Activated CD4-positive, alpha-beta T cell treated with anti-CD3 and anti-CD28 coated beads for 4 hours (primary cell): ENCODE measurements at regions not wholly inside any gene's neighbourhood (a gene's known extent, or its start where the extent isn't known, plus 50 kb on each side); places are given as distances from the start of the nearest gene placed in this dataset.
"Not testable (repeated sequence)": the region's sequence is repeated elsewhere in the genome, so short reads cannot be mapped to it uniquely, and the experiment has no call there.

Experiments
- DNase-seq, 2 donors: peaks; one replicate each; pipeline ENCODE4 v3.0.0-alpha.2; 2020

DNA sequence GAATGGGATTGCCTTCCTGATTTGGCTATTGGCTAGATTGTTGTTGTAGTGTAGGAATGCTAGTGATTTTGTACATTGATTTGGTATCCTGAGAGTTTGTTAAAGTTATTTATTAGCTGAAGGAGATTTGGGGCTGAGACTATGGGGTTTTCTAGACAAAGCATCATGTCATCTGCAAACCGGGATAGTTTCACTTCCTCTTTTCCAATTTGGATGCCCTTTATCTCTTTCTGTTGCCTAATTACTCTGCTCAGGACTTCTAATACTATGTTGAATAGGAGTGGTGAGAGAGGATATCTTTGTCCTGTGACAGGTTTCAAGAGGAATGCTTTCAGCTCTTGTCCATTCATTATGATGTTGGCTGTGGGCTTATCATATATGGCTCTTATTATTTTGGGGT lies 265.7 kb upstream of the MGAT4C start:
- no peak for DNase-seq

DNA sequence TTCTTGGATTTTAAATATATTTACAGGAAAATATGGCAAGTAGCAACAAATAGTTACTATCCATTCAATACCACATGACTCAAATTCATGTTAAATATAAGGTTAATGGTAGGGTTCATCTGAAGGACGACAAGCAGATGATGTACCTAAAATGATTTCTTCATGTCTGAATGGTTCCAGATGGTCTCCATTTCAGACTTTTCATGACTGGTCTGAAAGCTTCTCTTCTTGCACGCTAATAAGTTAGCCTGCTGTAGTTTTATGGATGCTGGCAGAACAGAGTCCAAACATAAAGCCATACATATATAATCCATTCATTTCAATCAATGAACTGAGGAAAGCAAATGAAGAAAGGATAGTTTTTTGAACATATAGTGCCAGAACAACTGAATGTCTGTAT lies 257.0 kb upstream of the MGAT4C start:
- DNase-seq, result no peak

DNA sequence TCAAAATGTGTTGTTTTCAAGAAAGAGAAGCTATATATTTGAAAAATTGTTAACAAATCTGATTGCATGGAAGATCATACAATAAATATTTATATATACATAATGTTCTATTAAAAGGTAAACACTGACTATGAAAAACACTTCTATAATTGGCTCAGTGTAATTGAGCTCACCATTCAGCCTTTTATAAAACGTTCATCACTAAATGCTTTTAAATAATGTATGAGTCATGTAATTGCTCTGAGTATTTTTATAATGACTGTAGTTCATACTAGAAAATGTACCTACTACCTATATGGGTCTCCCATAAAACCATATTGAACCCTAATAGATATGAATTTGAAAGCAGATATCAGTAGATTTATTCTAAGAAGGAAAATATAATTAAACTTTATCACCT lies 240.4 kb upstream of the MGAT4C start:
- no peak for DNase-seq

DNA sequence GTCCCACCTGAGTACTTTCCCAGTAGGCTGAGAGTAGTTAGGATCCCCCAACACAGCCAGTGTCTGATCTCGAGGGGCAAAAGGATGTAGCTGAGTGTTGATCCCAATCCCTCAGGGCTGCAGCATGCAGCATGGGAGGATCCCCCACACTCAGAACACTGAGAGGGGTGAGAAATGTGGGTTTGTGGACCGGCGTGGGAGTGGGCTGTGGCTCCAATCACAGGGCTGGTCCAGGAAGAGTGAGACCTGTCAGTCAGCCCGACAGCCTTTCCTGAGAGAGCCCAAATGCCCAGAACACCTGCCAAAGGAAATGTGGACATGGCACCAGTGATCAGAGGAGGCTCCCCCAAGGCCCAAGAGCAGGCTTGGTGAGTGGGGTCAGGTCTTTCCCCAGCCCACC lies 228.3 kb upstream of the MGAT4C start:
- DNase-seq, result no peak

DNA sequence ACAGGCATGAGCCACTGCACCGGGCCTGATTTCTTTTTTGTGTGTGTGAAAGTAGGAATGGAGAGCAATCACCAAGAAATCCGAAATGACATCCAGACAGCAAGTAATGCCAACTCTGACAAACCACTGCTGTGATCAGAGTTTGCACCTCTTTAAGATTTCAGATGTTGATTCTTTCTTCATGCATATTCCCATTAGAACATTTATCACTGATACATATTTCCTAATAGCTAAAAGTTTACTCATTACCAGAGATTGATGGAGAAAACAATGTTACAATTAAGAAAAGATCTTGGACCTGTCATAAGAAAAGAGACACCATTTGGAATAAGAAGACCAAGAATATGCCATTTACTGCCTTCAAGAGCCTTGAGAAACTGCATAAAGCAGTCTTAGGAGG lies 217.0 kb upstream of the MGAT4C start:
- no peak for DNase-seq

DNA sequence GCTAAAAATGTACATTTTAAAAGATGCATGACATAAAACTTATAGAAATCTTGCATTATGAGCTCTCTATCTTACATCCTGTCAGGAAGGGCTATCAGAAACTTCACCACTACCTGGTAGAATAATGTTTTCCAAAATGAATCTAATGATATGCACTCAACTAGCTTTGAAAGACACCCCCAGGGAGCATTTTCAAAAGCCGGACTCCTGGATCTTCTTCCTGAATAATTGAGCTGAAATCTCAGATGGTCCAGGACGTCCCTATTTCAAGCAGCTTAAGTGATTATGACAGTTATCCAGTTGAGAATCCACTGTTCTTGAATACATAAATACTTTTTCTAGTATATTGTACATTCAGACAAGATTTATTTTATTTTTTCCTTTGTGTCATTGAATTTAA lies 200.6 kb upstream of the MGAT4C start:
- no peak for DNase-seq

DNA sequence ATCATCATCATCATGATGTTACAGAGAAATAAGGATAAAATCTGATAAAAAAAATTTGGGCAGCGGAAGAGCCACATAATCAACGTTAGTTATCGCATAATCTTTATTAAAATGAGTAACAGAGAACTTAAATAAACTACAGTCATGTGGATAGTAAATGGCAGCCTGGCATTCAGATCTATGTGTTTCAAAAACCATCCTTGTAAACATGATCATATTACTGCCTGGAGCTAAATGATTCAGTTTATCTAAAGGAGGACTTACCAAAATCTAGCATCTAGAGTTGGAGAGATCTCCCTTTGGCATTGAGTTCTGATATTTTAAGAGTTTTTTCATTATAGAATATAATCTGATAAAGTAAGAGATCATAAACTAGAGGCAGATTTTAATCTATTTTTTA lies 200.1 kb upstream of the MGAT4C start:
- no peak for DNase-seq

DNA sequence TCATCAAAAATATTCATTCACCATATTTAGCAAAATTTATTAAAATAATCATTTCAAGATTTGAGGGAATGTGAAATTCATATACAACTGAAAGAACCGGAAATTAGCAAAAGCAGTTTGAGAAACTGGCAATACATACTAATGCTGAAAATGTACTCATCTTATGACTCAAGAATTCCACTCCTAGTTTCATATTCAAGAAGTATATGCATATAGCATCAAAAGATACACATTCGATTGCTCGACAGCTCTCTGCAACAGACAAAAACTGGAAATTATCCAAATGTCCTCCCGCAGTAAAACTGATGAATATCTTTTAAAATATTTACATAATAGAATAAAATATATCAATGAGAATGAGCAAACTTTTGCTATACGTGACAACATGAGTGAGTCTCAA lies 189.2 kb upstream of the MGAT4C start:
- no peak for DNase-seq

DNA sequence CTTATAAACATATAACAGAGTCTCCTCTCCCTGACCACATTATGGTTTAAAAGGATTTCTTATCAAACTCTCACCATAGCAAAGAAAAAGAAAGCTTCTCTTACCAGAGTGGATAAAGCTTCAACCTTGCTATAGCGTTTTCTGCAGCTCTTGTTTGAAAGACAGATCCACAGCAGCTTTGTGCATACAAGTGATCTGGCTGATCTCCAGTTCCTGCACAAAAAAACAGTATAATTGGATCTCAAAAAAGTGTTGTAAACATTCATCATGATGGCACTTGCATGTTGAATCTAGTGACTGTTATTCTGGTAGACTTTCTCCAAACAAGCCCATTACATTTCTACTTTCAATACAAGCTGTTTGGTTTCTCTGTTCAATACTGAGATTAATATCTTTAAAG lies 178.9 kb upstream of the MGAT4C start:
- DNase-seq, result no peak

DNA sequence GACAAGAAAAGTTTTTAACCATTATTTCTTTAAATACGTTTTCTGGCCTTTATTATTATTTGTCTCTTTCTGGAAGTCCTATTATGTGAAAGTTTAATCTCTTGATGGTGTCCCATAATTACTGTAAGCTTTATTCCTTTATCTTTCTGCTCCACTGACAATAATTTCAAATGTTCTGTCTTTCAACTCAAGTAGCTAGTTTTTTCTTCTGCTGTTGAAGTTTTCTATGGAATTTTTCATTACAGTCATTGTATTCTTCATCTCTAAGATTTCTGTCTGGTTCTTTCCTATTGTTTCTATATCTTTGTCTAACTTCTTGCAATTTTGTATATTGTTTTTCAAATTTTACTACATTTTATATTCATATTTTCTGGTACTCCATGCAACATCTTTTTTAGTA lies 173.6 kb upstream of the MGAT4C start:
- no peak for DNase-seq

DNA sequence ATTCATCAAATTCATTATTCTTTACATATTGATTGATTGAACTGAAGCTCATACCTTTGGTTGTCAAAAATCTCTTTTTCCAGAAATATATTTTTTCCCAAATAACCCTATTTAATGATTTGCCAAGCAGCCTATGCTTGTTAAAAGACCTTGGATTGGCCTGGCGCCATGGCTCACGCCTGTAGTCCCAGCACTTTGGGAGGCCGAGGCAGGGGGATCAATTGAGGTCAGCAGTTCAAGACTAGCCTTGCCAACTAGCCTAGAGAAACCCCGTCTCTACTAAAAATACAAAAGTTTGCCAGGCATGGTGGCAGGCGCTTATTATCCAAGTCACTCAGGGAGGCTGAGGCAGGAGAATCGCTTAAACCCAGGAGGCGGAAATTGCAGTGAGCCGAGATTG lies 165.1 kb upstream of the MGAT4C start:
- no peak for DNase-seq

DNA sequence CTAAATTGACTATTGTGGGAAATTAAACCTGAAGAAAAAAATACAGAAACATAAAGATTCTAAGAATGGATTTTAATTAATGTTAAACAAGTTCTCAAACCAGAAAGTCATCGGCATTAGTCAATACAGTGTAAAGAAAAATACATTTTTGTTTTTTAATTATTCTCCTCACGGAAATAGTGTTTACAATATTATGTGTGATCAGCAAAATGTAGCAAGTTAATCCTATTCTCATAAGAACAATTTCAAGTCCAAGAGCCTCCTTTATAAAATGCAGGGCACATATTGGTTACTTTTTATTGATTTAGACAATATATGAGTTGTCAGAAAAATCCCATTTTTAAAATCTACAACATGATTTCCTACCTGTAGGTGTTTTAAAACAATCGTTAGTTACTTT lies 158.0 kb upstream of the MGAT4C start:
- DNase-seq, result no peak

DNA sequence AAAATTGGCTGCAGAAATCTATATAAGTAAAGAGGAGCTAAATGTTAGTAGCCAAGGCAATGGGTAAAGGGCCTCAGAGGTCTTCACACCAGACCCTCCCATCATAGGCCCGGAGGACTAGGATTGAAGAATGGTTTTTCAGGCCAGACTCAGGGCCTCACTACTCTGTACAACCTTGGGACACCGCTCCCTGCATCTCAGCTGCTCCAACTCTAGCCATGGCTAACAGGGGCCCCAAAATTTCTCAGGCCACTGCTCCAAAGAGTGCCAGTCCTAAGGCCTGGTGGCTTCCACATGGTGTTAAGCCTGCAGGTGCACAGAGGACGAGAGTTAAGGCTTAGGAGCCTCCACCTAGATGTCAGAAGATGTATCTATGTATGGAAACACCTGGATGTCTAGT lies 155.5 kb upstream of the MGAT4C start:
- DNase-seq, result no peak

DNA sequence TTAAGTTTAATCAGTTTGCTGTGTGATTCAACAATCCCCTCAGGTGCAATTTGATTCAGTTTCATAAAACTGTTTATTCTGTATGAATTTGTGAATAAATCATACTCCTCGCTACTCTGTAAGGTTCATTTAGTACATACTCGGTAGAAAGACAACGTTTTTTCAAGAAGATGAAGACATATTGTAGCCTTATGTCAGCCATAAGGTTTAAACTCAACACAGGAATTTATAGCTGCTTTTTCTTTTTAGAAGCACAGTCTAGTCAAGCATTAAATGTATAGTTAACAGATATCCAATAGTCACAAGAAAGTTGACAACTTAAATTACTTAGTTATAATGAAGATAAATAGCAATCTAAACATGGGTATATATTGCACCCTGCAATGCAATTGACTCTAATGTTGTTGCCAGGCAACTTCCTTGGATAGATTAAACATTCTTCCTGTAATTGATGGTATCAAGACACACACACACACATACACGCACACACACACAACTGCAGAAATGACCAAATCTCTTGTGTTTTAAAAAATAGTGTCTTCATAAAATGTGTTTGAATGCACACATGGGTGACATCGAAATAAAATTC lies 151.5 kb upstream of the MGAT4C start:
- DNase-seq, result no peak

DNA sequence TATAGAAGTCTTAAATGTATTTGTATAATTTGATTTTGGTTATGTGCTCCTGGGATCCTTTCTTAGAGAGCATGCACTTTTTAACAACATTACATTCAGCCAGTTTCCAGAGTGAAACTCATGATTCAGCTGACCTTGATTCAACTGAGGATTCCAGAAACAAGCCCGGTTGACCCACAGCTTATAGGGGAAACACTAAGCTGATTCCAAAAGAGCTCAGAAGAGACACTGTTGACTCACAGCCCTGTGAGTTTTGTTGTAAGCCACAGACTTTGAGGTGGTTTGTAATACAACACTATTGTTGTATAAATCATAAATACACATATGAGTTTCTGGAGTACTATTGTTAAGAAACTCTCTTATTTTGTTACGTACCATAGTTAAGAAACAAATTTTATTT lies 133.8 kb upstream of the MGAT4C start:
- DNase-seq, result no peak

DNA sequence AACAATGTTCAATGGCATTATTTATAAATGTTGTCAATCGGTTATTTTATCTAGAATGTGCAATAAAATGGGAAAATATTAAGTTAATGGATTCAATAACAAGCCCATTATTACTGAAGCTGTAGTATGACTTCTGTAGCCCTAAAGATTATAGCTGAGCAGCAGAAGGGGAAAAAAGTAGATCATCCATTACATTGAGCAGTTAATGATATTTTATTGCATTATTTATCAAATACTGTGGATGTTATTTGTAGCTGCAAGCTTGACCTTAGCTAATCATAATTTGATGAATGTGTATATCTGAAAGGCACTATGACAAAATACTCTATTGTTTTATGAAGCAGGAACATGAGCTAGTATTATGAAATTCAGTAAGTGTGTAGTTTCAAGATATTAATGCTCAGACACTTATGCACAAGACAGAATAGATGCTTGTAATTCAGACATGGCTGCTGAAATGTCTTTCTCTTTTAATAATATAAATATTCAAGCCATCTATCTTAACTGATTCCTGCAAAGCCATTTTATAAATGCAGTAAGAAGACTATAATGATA lies 131.5 kb upstream of the MGAT4C start:
- DNase-seq, result no peak

DNA sequence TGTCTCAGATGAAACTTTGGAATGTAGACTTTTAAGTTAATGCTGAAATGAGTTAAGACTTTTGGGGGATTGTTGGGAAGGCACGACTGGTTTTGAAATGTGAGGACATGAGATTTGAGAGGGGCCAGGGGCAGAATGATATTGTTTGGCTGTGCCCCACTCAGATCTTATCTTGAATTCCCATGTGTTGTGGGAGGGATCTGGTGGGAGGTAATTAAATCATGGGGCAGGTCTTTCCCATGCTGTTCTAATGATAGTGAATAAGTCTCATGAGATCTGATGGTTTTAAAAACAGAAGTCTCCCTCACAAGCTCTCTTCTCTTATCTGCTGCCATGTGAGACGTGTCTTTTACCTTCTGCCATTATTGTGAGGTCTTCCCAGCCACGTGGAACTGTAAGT lies 127.6 kb upstream of the MGAT4C start:
- DNase-seq, result not testable (repeated sequence)

DNA sequence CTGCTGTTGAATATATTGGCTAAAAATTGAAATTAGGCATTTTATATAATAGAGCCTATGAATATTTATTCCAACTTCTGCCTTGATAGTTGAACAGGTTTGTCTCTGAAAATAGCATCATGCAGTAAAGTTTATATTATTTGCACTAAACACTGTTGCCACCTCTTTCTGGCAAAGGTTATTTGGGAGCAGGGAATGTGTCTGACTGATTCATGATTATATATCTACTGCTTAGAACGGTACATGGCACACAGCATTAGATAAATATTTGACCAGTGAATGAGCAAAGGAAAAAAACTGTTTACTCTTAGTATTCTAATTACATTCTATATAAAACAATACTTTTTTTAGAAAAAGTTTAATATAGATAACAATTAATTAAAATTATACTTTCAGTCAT lies 123.1 kb upstream of the MGAT4C start:
- no peak for DNase-seq

DNA sequence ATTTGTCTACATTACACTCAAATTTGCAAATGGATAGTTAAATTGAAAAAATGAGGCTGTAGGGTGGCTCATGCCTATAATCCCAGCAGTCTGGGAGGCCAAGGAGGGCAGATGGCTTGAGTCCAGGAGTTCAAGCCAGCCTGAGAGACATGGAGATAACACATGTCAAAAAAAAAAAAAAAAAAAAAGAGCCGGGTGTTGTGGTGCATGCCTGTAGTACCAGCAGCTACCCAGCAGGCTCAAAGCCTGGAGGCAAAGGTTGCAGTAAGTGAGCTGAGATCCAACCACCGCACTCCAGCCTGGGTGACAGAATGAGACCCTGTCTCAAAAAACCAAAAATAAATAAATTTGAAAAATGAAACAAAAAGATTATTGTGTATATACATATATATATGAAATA lies 119.9 kb upstream of the MGAT4C start:
- DNase-seq, result no peak

DNA sequence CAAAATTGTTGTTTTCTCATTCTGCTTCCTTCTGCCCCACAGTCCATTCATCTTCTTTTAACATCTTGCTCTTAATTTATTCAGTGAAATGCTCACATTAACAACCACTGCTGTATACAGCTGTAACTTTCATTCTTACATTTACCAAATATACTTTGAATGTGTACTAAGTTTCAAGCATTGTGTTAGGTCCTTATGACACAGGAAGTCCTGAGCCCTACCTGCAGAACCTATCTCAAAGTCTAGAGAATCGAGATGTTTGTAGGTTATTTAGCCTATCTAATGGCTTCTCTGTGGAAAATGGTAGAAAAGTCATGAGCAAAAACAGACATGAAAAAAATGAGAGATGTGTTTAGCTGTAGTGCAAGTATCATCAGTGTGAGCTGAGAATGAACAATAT lies 117.6 kb upstream of the MGAT4C start:
- no peak for DNase-seq

DNA sequence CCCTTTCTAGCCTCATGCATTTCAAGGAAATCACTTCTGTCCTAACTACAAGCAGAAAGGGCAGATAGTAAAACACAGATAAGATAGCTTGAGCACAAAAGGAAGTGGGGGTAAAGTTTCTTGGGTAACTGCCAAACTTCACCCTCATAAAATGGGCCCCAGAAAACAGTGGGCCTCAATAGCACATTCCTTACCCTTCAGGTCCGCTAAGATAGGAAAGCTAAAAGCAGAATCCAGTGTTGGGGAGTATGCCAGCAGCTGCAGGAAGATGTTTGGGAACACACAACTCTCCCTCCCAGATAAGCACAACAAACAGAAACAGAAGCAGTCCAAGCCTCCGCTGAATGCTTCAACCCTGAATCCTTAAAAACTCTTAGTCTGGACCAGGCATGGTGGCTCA lies 110.9 kb upstream of the MGAT4C start:
- no peak for DNase-seq

DNA sequence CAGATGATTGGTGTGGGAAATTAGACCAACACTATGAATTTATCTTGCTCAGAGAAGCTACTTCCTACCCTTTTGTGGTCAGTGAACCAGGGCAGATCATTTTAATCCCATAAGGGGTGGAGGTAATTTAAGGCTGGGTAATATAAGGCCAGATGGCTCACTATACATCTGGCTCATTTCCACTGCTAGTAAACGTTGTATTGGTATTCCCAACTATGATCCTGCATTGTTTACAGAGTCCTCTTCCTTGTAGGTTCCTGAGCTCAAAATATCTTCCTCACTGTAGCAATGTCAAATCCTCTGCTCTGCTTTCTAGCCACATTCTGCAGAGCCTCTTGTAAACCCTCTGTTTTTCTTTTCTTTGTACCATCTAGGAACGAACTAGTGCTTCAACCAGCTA lies 93.0 kb upstream of the MGAT4C start:
- no peak for DNase-seq

DNA sequence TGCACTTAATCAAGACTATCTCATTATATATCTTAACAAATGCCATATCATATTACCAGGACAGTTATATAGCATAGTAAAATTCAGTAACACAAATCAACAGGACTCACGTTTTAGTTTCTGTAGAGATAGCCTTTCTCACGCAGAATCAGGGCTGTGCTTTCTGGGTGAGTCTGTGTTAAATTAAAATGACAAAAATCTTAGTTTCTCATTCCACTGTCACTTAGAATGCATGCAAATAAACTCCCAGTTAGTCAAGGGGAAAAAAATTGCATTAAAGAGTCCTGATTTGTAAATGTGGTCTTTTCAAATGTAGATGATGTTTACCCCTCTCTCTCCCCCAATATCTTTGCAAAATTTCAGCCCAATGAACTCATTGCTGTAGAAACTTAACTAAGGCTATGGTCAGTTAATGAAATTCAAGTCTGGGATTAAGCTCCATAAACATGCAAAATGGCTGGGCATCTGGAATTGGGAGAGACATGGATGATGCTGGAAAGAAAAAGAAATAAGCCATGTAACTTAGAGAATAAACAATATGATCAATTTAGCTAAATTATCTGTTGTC lies 77.8 kb upstream of the MGAT4C start:
- no peak for DNase-seq

DNA sequence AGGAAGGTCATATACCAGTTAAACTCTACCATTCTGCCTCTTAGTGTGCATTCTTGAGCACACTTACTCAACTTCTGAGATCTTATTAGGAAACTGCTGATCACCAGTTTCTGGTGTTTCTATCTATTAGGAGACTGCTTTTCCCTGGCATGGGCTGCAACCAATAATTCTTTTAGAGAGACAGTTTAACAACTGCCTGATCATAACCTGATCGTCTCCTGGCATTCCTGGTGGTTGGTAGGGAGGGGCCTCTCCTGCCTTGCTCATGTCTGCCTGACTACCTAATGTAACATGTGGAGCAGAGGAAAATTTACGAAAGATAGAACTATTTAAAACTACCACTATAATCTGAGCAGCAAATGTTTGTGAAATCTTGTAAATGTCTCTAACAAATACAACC lies 75.3 kb upstream of the MGAT4C start:
- DNase-seq, result no peak

DNA sequence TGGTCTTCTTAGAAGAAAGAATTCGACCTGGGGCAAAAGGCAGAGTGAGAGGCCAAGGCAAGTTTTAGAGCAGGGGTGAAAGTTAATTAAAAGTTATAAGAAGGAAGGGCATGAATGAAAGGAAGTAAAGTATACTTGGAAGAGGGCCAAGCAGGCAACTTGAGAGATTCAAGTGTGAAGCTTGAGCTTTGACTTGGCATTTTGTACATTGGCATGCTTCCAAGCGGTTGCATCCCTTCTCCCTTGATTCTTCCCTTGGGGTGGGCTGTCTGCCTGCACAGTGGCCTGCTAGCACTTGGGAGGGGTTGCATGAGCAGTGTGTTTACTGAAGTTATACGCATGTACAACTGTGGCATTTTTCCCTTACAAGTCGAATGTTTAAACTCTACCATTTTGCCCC lies 74.8 kb upstream of the MGAT4C start:
- DNase-seq, result no peak
